MM.1S (cell line): ENCODE measurements at regions not wholly inside any gene's neighbourhood (a gene's known extent, or its start where the extent isn't known, plus 50 kb on each side); places are given as distances from the start of the nearest gene placed in this dataset.
"Not testable (repeated sequence)": the region's sequence is repeated elsewhere in the genome, so short reads cannot be mapped to it uniquely, and the experiment has no call there.

Experiments used
- DNase-seq: peaks from one replicate; pipeline ENCODE4 v3.0.0-alpha.2; 2015
- H2AFZ ChIP-seq: fragments of 300-600 bp; sonication (generic); 2 replicates; pipeline ENCODE4 v1.6.0; 2016; ENCODE audit warnings: antibody characterized with exemption, low read length
- H3F3A ChIP-seq: fragments of 300-600 bp; sonication (generic); 2 replicates; pipeline ENCODE4 v1.6.1; 2016; ENCODE audit warnings: mild to moderate bottlenecking, antibody characterized with exemption, low read length, moderate library complexity, mixed read lengths; ENCODE audit not compliant: insufficient read depth
- H3K27ac ChIP-seq: fragments of 300-600 bp; sonication (generic); 2 replicates; pipeline ENCODE4 v1.5.1; 2016; ENCODE audit warnings: mild to moderate bottlenecking, low read length
- H3K27me3 ChIP-seq: fragments of 300-600 bp; sonication (generic); replicated peaks from 2 replicates; pipeline ENCODE4 v1.6.0; 2016; ENCODE audit warnings: low read length; ENCODE audit not compliant: insufficient read depth
- H3K36me3 ChIP-seq: fragments of 300-600 bp; sonication (generic); replicated peaks from 2 replicates; pipeline ENCODE4 v1.6.1; 2016; ENCODE audit warnings: mild to moderate bottlenecking, low read length, mixed read lengths; ENCODE audit not compliant: insufficient read depth
- H3K4me1 ChIP-seq: fragments of 300-600 bp; sonication (generic); 2 replicates; pipeline ENCODE4 v1.6.1; 2016; ENCODE audit warnings: low read length, mixed read lengths
- H3K4me2 ChIP-seq: fragments of 300-600 bp; sonication (generic); 2 replicates; pipeline ENCODE4 v1.6.0; 2016; ENCODE audit warnings: low read depth, low read length
- H3K4me3 ChIP-seq: fragments of 300-600 bp; sonication (generic); 2 replicates; pipeline ENCODE4 v1.5.1; 2016; ENCODE audit warnings: low read length, mixed read lengths
- H3K79me2 ChIP-seq: fragments of 300-600 bp; sonication (generic); 2 replicates; pipeline ENCODE4 v1.6.1; 2016; ENCODE audit warnings: mixed run types, low read length, mixed read lengths
- H3K9ac ChIP-seq: fragments of 300-600 bp; sonication (generic); 2 replicates; pipeline ENCODE4 v1.6.1; 2016; ENCODE audit warnings: low read length, mixed read lengths
- H3K9me2 ChIP-seq: fragments of 300-600 bp; sonication (generic); replicated peaks from 2 replicates; pipeline ENCODE4 v1.6.1; 2016; ENCODE audit warnings: mild to moderate bottlenecking, low read length, mixed read lengths; ENCODE audit not compliant: insufficient read depth
- H3K9me3 ChIP-seq: fragments of 300-600 bp; sonication (generic); replicated peaks from 2 replicates; pipeline ENCODE4 v1.6.1; 2016; ENCODE audit warnings: mild to moderate bottlenecking, low read length, mixed read lengths; ENCODE audit not compliant: insufficient read depth
- H4K20me1 ChIP-seq: fragments of 300-600 bp; sonication (generic); 2 replicates; pipeline ENCODE4 v1.6.1; 2016; ENCODE audit warnings: mild to moderate bottlenecking, low read length, moderate library complexity, mixed read lengths; ENCODE audit not compliant: insufficient read depth
- EZH2 ChIP-seq: fragments of 300-600 bp; sonication (generic); optimal IDR thresholded peaks from 2 replicates; pipeline ENCODE3; 2017; ENCODE audit warnings: low read depth, mild to moderate bottlenecking, antibody characterized with exemption, low read length, mixed read lengths
- EZH2phosphoT487 ChIP-seq: fragments of 300-600 bp; sonication (generic); IDR thresholded peaks from 2 replicates; pipeline ENCODE4 v1.6.1; 2018; ENCODE audit warnings: antibody characterized with exemption, low read length
- TF ChIP-seq, protein P1 (sequence below): fragments of 300-600 bp; sonication (generic); IDR thresholded peaks from 2 replicates; pipeline ENCODE4 v1.5.1; 2016; ENCODE audit warnings: antibody characterized with exemption, low read length, mixed read lengths

DNA sequence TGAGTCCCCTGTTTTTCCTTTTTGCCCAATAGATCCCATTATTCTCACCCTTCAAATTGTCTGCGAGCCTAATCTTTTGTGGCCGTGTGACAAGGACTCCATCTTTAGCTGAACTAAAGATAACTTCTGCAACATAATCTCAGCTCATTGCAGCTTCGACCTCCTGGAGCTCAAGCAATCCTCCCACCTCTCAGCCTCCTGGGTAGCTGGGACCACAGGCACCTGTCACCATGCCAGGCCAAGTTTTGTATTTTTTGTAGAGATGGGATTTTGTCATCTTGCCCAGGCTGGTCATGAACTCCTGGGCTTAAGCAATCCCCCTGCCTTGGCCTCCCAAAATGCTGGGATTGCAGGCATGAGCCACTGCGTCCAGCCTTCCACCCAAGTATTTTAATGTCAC lies 161.0 kb downstream of the GJA1 start:
- Histone ChIP-seq H3K4me2 (no peak overlapping the region), H3K4me1 (no peaks in the 10 kb centered on the region), H3K27ac (no peak overlapping the region), H3K79me2 (no peaks in the 10 kb centered on the region), H3K9me3 (no peaks in the 10 kb centered on the region), H3K36me3 (no peaks in the 10 kb centered on the region), H2AFZ (no peak overlapping the region), H3K4me3 (no peak overlapping the region), H3K27me3 (no peaks in the 10 kb centered on the region), H3F3A (no peaks in the 10 kb centered on the region), H3K9me2 (no peaks in the 10 kb centered on the region), H4K20me1 (no peaks in the 10 kb centered on the region), H3K9ac (no peak overlapping the region)
- no peak for DNase-seq
- TF ChIP-seq EZH2 = no peak
- TF ChIP-seq EZH2phosphoT487 = no peak
- TF ChIP-seq, protein P1, sequence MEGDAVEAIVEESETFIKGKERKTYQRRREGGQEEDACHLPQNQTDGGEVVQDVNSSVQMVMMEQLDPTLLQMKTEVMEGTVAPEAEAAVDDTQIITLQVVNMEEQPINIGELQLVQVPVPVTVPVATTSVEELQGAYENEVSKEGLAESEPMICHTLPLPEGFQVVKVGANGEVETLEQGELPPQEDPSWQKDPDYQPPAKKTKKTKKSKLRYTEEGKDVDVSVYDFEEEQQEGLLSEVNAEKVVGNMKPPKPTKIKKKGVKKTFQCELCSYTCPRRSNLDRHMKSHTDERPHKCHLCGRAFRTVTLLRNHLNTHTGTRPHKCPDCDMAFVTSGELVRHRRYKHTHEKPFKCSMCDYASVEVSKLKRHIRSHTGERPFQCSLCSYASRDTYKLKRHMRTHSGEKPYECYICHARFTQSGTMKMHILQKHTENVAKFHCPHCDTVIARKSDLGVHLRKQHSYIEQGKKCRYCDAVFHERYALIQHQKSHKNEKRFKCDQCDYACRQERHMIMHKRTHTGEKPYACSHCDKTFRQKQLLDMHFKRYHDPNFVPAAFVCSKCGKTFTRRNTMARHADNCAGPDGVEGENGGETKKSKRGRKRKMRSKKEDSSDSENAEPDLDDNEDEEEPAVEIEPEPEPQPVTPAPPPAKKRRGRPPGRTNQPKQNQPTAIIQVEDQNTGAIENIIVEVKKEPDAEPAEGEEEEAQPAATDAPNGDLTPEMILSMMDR = no peak

DNA sequence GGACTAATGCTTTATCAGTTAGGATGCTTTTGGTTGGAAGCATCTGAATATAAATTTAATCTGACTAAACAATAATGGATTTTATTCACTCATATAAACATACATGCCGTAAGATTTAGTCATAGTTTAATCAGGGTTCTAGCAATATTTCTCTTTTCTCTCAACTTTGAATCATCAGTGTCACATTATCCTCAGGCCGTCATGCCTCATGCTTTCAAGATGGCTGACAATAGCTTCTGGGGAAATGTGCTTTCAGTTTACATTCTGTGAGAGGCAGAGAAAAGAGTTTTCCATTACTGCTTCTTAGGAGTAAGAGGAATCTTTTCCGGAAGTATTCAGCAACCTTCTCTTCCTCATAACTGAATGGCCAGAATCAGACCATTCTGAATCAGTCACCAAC lies 162.2 kb downstream of the GJA1 start:
- H3K27ac ChIP-seq = no peak overlapping the region
- no peak for TF ChIP-seq EZH2
- TF ChIP-seq EZH2phosphoT487 = no peak
- TF ChIP-seq, protein P1 = no peak
- H3K36me3 ChIP-seq = no peaks in the 10 kb centered on the region
- H3K4me2 ChIP-seq = no peak overlapping the region
- no peaks in the 10 kb centered on the region for H3K9me3 ChIP-seq
- H3F3A ChIP-seq = no peaks in the 10 kb centered on the region
- DNase-seq = no peak
- no peaks in the 10 kb centered on the region for H3K9me2 ChIP-seq
- H2AFZ ChIP-seq = no peak overlapping the region
- H3K27me3 ChIP-seq = no peaks in the 10 kb centered on the region
- H4K20me1 ChIP-seq = no peaks in the 10 kb centered on the region
- no peaks in the 10 kb centered on the region for H3K4me1 ChIP-seq
- no peaks in the 10 kb centered on the region for H3K79me2 ChIP-seq
- no peak overlapping the region for H3K9ac ChIP-seq
- H3K4me3 ChIP-seq = no peak overlapping the region

DNA sequence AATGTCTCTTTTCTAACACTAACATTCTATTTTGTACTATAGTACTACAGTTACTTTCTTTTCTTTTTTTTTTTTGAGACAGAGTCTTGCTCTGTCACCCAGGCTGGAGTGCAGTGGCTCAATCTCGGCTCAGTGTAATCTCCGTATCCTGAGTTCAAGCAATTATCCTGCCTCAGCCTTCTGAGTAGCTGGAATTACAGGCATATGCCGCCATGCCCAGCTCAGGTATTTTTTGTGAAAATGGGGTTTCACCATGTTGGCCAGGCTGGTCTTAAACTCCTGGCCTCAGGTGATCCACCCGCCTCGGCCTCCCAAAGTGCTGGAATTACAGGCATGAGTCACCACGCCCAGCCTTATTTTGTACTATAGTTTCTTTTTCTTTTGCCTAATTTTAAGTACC lies 163.9 kb downstream of the GJA1 start:
- not testable (repeated sequence) for H4K20me1 ChIP-seq, H3K4me2 ChIP-seq, H3K36me3 ChIP-seq, H3K9me3 ChIP-seq, H3K79me2 ChIP-seq, H3K9ac ChIP-seq, H3K9me2 ChIP-seq, H3F3A ChIP-seq, H3K27ac ChIP-seq, H3K27me3 ChIP-seq, DNase-seq, H3K4me1 ChIP-seq, H2AFZ ChIP-seq, H3K4me3 ChIP-seq

DNA sequence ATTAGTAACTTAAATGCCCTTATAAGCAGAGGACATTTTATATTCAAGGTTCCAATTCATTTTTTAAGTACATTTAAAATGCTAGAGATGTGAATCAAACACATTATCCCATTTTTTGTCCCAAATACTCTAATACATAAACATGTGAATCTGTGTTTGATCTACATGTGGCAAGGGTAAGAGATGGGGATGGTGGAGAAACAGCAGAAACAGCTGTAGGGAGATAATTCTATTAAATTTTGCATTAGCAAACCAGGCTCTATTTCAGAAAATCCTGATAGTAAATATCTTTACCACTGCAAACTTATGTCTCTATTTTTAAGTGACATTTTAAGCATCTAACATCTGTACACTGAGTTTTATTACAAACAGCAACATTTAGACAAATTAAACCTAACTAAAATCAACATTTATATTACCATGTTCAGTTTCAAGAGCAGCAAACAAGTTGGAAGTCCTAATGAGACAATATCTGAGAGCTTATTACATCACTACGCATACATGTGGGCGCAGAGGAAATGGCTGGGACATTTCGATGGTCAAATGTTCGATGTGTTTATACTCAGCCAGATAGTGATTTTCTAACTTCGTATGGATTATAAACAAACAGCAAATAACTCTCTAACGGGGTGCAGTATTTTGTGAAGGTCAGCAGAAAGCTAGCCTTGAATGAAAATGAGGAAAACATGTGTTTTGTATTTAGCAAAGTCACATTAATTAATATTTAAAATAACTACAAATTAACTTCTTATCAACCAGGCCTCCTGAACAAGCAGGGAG lies 165.1 kb downstream of the GJA1 start:
- no peaks in the 10 kb centered on the region for H3K79me2 ChIP-seq
- DNase-seq = no peak
- H3K4me2 ChIP-seq = no peak overlapping the region
- H3K27ac ChIP-seq = no peak overlapping the region
- H3K9me3 ChIP-seq = no peaks in the 10 kb centered on the region
- no peaks in the 10 kb centered on the region for H3F3A ChIP-seq
- H3K27me3 ChIP-seq = no peaks in the 10 kb centered on the region
- no peaks in the 10 kb centered on the region for H3K36me3 ChIP-seq
- no peaks in the 10 kb centered on the region for H3K4me1 ChIP-seq
- H3K9me2 ChIP-seq = no peaks in the 10 kb centered on the region
- H4K20me1 ChIP-seq = no peaks in the 10 kb centered on the region
- TF ChIP-seq EZH2 (no peak), EZH2phosphoT487 (no peak)
- TF ChIP-seq, protein P1 = no peak
- no peak overlapping the region for H3K9ac ChIP-seq
- H3K4me3 ChIP-seq = no peak overlapping the region
- H2AFZ ChIP-seq = no peak overlapping the region
